Dedifferentiated amniotic fluid mesenchymal stem cell (primary cell): ENCODE measurements at regions not wholly inside any gene's neighbourhood (a gene's known extent, or its start where the extent isn't known, plus 50 kb on each side); places are given as distances from the start of the nearest gene placed in this dataset.

Experiments
- DNase-seq: peaks from one replicate; pipeline ENCODE4 v3.0.0-alpha.2; 2016; ENCODE audit errors: extremely low spot score

GRCh38 chr7:66575398-66575797 lies 53.3 kb upstream of the KCTD7 start:
- no peak for DNase-seq

DNA sequence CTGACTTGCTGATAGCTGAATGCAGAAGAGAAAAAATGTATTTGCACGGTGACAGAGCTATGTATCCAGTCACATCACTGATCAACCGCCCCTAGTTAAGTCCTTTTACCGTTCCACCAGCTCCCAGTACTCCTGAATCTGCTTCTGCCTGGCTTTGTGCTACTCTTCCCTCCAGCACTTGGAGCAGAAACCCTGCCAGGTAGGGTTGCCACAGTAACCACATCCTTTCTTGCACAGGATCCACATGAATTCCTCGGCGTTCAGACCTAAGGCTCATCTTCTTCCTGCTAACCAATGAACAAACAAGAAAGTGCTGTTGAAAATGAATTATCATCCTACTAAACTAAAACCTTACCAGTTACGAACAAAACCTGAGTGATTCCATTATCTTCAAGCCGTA lies 52.0 kb upstream of the KCTD7 start:
- DNase-seq = no peak
